Heart right ventricle (tissue), 16 donors: ENCODE measurements at regions not wholly inside any gene's neighbourhood (a gene's known extent, or its start where the extent isn't known, plus 50 kb on each side); places are given as distances from the start of the nearest gene placed in this dataset.

Experiments
- ATAC-seq, 8 donors: fragments of 200-7000 bp; cut with Tn5 transposase; one replicate each; pipeline ENCODE4 v1.9.1; 2020; ENCODE audit warnings: mild to moderate bottlenecking in 8 of 8, moderate library complexity in 8 of 8, moderate number of reproducible peaks in 1 of 8
- DNase-seq, 2 donors: peaks; one replicate each; pipeline ENCODE4 v3.0.0-alpha.2; 2020
- H3K27ac ChIP-seq, 10 donors: fragments of 200-600 bp; sonication (generic) in 2 of 10; one replicate each; pipeline versions ENCODE4 v1.5.0 to v1.8.0; 2020 to 2022; ENCODE audit warnings: mild to moderate bottlenecking in 3 of 10
- H3K27me3 ChIP-seq, 7 donors: fragments of 200-600 bp; one replicate each; pipeline ENCODE4 v1.8.0; 2021 to 2022; ENCODE audit warnings: mild to moderate bottlenecking in 2 of 7
- H3K36me3 ChIP-seq, 9 donors: fragments of 200-600 bp; sonication (generic) in 1 of 9; one replicate each; pipeline versions ENCODE4 v1.5.0 to v1.8.0; 2020 to 2022; ENCODE audit warnings: mild to moderate bottlenecking in 2 of 9
- H3K4me1 ChIP-seq, 9 donors: fragments of 200-600 bp; sonication (generic) in 1 of 9; one replicate each; pipeline versions ENCODE4 v1.5.0 to v1.8.0; 2020 to 2022; ENCODE audit warnings: mild to moderate bottlenecking in 4 of 9
- H3K4me3 ChIP-seq, 10 donors: fragments of 200-600 bp; sonication (generic) in 2 of 10; one replicate each; pipeline versions ENCODE4 v1.5.0 to v1.8.0; 2020 to 2022; ENCODE audit warnings: mild to moderate bottlenecking in 7 of 10, moderate library complexity in 2 of 10
- H3K9me3 ChIP-seq, 11 donors: fragments of 200-600 bp in 10 of 11; sonication (generic) in 2 of 11; one replicate each; pipeline versions ENCODE4 v1.5.0 to v1.8.0; 2013 to 2022; ENCODE audit warnings: mild to moderate bottlenecking in 2 of 11, control low read depth in 1 of 11, moderate library complexity in 1 of 11
- WGBS, 2 donors: extraction: QIAGEN DNeasy Blood & Tissue Kit; methylation state at CpG; one replicate each; pipeline ENCODE4 v1.1.7; 2013; ENCODE audit warnings: inconsistent platforms in 1 of 2; 5-methylcytosine and 5-hydroxymethylcytosine counted together
- intact Hi-C, 10 donors: fragments of 100-400 bp; cut with DNase I; formaldehyde crosslinking; loops; one replicate each; pipeline versions ENCODE4 v1.11.1 to v1.14.2; 2022
- TF ChIP-seq, protein P1 (sequence below), 9 donors: fragments of 200-600 bp; sonication (generic) in 2 of 9; IDR thresholded peaks; one replicate each; pipeline versions ENCODE4 v1.5.0 to v1.8.0; 2021 to 2022; ENCODE audit warnings: antibody characterized with exemption in 9 of 9, mild to moderate bottlenecking in 5 of 9, moderate library complexity in 1 of 9
- donor health status: Arrhythmogenic right ventricular cardiomyopathy.
- donor health status: ischemic (EF 13 %, LVEDD 7.1; RV severe dilation, severe dysfunction).
- donor health status: healthy with polysubstance abuse.
- donor health status: DM: no; HTN: yes; CAD: no.
- donor health status: DM: no; HTN: no; CAD: no.
- donor health status: ischemic (EF 25% LVEDD 6.9; RV normal size, moderate dysfunction).
- donor health status: ischemic (EF 25% LVEDD 5.7; RV mildly dilated, moderate dysfunction).
- donor health status: healthy.
- donor health status: DM: yes; HTN: yes; CAD: no.
- donor health status: Ischemic cardiomyopathy.
- donor health status: ischemic (EF 35%, LVEDD 5.7; RV mildly dilated, moderate dysfunction).
- donor health status: nonischemic (EF 11% LVEDD 7.7; RV severe dilation, severe dysfunction).
- donor health status: DM: yes; HTN: yes; CAD: no.
- donor health status: PGD.
- donor health status: ischemic (EF 29% LVEDD 5.4; RV normal size, mild dysfunction).
- donor health status: nonischemic (EF 23%, LVEDD 6.1; RV moderate dilation, normal function).

DNA sequence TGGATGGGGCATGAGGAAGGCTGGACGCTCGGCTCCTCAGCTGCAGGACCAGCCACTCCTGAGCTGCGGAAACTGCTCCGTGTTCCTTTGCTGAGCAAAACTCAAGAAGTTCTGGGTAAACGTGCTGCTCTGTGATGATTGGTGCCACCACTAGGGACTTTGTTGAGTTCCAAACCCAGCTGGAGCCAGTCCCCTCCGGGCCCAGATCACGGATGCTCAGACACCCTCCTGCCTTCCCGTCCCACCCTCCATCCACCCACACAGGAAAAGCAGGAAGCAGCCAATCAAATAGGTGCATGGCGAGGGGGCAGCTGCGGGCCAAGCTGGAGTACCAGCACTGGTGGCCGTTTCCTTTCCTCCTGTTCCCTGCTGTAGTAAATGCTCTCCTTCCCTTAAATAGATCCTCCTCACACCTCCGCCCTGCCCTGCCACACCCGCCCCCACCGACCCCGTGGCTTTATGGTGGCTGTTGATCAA lies 68.0 kb downstream of the ADRA2C start:
- Histone ChIP-seq H3K4me3 (no peak overlapping the region), H3K9me3 (peaks cover 0 to 10% (median 0%) of the 10 kb centered on the region in 11 donors), H3K4me1 (no peaks in the 10 kb centered on the region), H3K27me3 (peaks cover 0 to 49% (median 26%) of the 10 kb centered on the region in 7 donors), H3K27ac (no peak overlapping the region), H3K36me3 (no peaks in the 10 kb centered on the region)
- intact Hi-C loops: no loop called here
- WGBS, 2 donors: 31 to 34% methylated on average over 15 of the region's 15 CpGs
- ATAC-seq (no peak), DNase-seq (no peak)
- TF ChIP-seq, protein P1, sequence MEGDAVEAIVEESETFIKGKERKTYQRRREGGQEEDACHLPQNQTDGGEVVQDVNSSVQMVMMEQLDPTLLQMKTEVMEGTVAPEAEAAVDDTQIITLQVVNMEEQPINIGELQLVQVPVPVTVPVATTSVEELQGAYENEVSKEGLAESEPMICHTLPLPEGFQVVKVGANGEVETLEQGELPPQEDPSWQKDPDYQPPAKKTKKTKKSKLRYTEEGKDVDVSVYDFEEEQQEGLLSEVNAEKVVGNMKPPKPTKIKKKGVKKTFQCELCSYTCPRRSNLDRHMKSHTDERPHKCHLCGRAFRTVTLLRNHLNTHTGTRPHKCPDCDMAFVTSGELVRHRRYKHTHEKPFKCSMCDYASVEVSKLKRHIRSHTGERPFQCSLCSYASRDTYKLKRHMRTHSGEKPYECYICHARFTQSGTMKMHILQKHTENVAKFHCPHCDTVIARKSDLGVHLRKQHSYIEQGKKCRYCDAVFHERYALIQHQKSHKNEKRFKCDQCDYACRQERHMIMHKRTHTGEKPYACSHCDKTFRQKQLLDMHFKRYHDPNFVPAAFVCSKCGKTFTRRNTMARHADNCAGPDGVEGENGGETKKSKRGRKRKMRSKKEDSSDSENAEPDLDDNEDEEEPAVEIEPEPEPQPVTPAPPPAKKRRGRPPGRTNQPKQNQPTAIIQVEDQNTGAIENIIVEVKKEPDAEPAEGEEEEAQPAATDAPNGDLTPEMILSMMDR (IDR thresholded peaks at IDR 0.05): no peak

DNA sequence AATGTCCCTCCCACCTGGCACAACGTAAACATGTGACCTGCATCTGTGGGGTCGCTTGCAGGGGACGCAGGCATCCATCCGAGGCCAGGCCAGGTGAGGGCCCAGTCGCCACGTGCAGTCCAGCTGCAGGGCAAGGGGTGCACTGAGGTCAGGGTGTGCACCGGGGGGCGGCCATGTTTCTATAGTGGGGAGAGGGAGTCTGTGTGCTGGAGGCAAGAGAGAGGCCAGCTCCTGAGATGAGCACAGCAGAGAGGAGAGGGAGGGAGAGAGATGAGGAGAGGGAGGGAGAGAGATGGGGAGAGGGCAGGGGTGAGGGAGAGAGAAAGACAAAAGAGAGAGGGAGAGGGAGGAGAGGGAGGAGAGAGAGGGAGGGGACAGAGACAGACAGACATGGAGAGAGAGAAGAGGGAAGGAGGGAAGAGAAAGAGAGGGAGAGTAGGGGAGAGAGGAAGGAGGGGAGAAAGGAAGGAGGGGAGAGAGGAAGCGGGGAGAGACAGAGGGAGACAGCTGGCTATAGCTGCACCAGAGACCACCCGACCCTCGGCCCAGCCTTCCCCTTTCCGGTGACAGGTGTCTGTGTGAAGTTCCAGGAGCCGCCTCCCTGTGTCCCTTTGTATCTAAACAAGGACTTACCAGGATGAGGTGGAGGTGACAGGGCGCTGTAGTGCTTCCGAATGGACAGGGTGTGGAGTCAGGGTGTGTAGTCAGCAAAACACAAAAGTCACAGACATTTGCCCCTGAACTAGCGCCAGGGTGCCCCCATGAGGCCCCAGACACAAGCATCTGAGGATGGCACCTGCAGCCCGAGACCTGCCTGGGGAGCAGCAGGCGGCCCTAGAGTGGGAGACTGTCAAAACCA lies 68.7 kb downstream of the ADRA2C start:
- WGBS, 2 donors: 47% methylated on average over 18 of the region's 18 CpGs
- peaks cover 0 to 49% (median 26%) of the 10 kb centered on the region in 7 donors for H3K27me3 ChIP-seq

DNA sequence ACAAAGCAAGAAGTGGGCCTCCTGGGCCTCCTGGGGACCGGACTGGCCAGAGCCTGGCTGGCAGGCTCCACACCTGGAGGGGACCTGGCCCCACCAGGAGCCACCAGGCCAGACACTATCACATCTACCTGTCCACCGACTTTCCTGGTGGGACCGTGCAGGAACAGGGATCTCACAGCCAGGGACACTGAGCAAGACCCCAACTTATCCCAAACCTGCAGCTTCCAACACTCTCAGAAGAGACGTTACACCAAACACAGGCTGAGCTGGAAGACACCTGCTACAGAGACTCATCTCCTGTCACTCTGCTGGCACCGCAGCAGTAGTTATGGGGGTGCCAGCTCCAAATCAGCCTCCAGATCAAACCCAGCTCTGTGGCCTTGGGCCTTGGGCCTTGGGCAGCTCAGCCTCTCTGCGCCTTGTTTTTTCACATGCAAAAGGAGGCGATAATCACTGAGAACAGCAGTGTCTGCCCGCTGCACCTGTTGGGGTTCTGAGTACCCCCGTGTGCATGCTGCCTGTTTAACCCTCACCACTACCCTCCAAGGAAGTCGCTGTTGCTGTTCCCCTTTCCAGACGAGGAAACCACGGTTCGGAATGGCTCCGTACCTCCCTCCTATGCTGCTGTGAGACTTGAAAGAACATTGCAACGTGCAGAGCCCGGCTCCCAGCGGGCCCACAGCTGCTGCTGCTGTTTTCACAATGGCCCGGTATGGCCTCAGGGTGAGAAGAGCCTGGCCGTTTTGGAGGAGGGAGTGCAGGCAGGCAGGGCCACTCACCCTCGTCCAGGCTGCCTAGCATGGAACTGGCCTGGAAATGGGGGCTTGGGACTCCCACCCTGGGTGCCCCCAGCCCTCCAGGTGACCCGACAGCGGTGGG lies 69.6 kb downstream of the ADRA2C start:
- 41 to 47% methylated on average over 22 of the region's 22 CpGs for WGBS, 2 donors
- DNase-seq (no peak), ATAC-seq (no peak)
- Histone ChIP-seq H3K27me3 (peaks cover 0 to 52% (median 26%) of the 10 kb centered on the region in 7 donors), H3K9me3 (peaks cover 0 to 10% (median 0%) of the 10 kb centered on the region in 11 donors), H3K4me1 (no peaks in the 10 kb centered on the region), H3K27ac (no peak overlapping the region), H3K36me3 (no peaks in the 10 kb centered on the region), H3K4me3 (no peak overlapping the region)
- intact Hi-C loops: no loop called here
- TF ChIP-seq, protein P1 (IDR thresholded peaks at IDR 0.05): no peak

More for the DNA sequence above, 68.7 kb downstream of the ADRA2C start:
- DNase-seq: no peak
- intact Hi-C loops: no loop called here
- TF ChIP-seq, protein P1 (IDR thresholded peaks at IDR 0.05): no peak
- Histone ChIP-seq H3K9me3 (peaks cover 0 to 10% (median 0%) of the 10 kb centered on the region in 11 donors), H3K36me3 (no peaks in the 10 kb centered on the region), H3K4me1 (no peaks in the 10 kb centered on the region), H3K27ac (no peak overlapping the region), H3K4me3 (no peak overlapping the region)
- no peak for ATAC-seq

DNA sequence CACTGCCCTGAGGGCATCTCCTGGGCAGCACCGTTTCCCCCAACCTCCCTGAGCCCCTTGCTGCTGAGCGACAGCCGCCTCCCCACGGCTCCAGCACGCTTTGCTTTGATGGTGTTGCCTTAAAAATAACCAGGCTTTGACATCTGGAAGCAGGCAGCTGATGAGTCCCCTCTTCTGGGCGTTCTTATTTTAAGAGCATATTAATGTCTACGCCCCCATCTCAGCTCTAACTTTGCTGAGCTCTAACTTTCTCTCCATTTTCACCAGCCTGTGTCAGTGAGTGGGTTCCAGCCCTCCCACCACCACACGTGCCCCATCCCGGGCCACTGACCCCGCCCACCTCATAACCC lies 70.2 kb downstream of the ADRA2C start:
- H3K36me3 ChIP-seq: no peaks in the 10 kb centered on the region
- TF ChIP-seq, protein P1 (IDR thresholded peaks at IDR 0.05): no peak
- DNase-seq (no peak), ATAC-seq (no peak)
- intact Hi-C loops: no loop called here
- no peak overlapping the region for H3K4me3 ChIP-seq
- H3K9me3 ChIP-seq: peaks cover 0 to 10% (median 0%) of the 10 kb centered on the region in 11 donors
- peaks cover 0 to 58% (median 26%) of the 10 kb centered on the region in 7 donors for H3K27me3 ChIP-seq
- no peaks in the 10 kb centered on the region for H3K4me1 ChIP-seq
- WGBS, 2 donors: 31% methylated on average over 10 of the region's 10 CpGs
- no peak overlapping the region for H3K27ac ChIP-seq
